ENCODE measurements at regions not wholly inside any gene's neighbourhood (a gene's known extent, or its start where the extent isn't known, plus 50 kb on each side); places are given as distances from the start of the nearest gene placed in this dataset.

DNA sequence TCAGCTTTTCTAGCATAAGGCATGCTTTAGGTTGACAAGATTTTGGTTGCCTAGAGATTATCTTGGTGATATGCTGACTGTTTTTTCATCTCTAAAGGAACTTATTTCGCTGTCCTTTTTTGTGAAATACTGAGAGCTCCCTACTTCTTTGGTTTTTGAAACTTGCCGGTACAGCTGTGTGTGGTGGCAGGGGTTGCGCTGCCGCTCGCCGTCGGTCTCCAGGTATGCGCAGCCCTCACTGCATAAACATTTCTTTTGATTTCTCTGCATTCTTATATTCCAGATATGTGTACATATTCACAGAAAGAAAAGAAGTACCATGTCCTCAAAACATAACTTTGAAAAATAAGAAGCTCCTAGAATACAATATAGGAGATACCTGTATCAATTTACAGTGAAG, 106.4 kb upstream of the SYNDIG1 start:
- TF ChIP-seq, protein P1, sequence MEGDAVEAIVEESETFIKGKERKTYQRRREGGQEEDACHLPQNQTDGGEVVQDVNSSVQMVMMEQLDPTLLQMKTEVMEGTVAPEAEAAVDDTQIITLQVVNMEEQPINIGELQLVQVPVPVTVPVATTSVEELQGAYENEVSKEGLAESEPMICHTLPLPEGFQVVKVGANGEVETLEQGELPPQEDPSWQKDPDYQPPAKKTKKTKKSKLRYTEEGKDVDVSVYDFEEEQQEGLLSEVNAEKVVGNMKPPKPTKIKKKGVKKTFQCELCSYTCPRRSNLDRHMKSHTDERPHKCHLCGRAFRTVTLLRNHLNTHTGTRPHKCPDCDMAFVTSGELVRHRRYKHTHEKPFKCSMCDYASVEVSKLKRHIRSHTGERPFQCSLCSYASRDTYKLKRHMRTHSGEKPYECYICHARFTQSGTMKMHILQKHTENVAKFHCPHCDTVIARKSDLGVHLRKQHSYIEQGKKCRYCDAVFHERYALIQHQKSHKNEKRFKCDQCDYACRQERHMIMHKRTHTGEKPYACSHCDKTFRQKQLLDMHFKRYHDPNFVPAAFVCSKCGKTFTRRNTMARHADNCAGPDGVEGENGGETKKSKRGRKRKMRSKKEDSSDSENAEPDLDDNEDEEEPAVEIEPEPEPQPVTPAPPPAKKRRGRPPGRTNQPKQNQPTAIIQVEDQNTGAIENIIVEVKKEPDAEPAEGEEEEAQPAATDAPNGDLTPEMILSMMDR (conservative IDR thresholded peaks at IDR 0.05), result no peak
- no peak for TF ChIP-seq EZH2 (IDR thresholded peaks at IDR 0.05; ENCODE audit: low read depth)
